GM18907 (cell line): ENCODE measurements at regions not wholly inside any gene's neighbourhood (a gene's known extent, or its start where the extent isn't known, plus 50 kb on each side); places are given as distances from the start of the nearest gene placed in this dataset.
"Not testable (repeated sequence)": the region's sequence is repeated elsewhere in the genome, so short reads cannot be mapped to it uniquely, and the experiment has no call there.

ENCODE experiments used
- ATAC-seq: cut with Tn5 transposase; IDR thresholded peaks from one replicate; pipeline ENCODE4 v1.9.1; 2021; ENCODE audit warnings: mild to moderate bottlenecking, moderate library complexity; ENCODE audit not compliant: unreplicated experiment

DNA sequence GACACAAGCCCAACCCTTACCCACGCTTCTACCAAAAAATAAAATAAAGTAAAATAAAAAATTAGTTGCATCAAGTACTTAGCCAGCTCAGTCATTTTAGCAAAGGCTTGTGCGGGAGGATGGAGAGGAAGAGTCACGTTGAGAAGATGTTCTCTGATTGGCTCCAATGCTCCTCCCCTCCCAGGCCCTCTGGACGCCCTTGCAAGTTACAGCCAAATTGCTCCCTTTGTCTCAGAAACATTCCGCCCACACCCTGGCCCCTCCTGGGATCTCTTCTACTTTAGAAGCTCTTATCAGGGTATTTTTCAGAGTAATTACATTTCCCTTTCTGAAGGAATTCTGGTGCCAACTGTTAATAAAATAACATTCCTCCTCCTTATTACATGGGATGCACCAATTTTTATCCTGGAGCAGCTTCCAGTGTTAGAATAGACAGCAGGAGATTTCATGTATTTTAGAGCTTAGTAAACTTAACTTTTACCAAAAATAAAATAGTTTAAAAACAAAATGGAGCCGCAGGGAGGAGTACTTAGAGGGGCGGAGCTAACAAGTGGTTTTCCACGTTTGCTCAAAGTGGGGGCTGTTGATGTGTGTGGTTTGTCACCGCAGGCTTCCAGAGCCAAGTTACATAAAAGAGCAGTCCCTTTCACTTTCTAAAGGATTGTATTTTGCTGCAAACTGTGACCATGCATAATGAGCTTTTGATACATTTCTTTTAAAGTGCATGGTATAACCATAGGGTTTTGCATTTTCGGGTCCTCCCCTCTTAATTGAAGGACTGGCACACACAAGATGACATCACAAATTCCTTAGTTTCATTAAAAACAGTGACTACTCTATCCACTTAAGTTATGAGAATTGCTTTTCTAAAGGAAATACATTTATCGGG lies 71.7 kb upstream of the RAP1B start:
- no peak for ATAC-seq

DNA sequence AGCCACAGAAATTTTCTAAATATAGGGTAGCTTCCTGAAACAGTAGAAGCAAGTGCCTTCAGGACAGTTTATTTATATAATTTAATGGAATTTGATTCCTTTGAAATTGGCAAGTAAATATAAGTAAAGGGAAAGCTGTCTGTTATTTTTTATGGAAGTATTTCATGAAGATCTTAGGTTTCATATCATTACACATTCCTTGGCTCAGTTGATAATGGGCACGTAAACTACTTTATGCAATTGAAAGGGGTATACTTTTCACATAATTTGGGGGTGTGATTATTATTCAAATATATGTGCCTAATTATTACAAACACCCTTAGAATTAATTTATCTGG lies 71.1 kb upstream of the RAP1B start:
- ATAC-seq: no peak

DNA sequence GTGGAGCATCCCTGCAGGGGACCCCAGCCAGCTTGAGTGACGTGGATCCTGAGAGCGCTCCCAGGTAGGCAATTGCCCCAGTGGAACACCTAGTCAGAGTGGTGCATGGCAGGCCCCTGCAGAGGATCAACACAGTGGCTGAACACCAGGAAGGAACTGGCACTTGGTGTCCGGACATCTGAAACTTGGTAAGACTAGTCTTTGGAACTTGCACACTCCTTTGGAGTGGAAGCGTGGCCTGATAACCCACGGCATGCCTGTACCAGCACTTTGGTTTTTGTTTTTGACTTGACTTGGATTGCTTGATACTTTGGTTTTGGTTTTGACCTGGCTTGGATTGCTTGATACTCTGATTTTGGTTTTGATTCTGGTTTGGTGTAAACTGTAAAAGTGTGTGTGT lies 69.9 kb upstream of the RAP1B start:
- not testable (repeated sequence) for ATAC-seq

DNA sequence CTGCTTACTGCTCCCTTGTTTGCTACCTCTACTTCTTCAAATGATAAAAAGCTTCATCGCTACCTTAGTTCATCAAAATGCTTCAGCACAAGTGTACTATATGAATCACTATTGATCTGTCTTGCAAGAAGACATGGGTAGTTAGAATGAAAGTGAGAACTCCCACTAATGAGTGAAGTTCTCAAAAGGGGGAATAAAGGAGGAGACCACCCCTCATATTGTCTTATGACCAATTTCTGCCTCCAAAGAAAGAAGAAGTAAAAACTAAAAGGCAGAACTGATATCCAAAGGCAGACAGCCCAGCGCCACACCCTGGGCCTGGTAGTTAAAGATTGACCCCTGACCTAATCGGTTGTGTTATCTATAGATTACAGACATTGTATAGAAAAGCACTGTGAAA lies 63.4 kb upstream of the RAP1B start:
- not testable (repeated sequence) for ATAC-seq

GRCh38 chr12:68552605-68553195 lies 58.0 kb upstream of the RAP1B start:
- ATAC-seq: not testable (repeated sequence)

- no peak for ATAC-seq
These were observed 53.5 kb upstream of the RAP1B start for GRCh38 chr12:68557011-68557730.

DNA sequence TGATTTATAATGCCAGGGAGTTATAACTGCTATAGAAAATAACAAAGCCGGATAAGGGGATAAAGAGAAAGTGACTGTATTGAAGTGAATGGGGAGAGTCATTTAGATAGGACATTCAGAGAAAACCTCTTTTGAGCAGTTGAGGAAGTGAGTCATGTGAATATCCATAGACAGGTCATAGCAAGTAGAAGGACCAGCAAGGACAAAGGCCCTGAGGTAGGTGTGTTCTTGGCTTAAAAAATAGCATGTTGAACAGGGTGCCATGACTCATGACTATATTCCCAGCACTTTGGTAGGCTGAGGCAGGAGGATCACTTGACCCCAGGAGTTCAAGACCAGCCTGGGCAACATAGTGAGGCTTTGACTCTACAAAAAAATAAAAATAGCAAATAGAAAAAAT lies 51.5 kb upstream of the RAP1B start:
- no peak for ATAC-seq

DNA sequence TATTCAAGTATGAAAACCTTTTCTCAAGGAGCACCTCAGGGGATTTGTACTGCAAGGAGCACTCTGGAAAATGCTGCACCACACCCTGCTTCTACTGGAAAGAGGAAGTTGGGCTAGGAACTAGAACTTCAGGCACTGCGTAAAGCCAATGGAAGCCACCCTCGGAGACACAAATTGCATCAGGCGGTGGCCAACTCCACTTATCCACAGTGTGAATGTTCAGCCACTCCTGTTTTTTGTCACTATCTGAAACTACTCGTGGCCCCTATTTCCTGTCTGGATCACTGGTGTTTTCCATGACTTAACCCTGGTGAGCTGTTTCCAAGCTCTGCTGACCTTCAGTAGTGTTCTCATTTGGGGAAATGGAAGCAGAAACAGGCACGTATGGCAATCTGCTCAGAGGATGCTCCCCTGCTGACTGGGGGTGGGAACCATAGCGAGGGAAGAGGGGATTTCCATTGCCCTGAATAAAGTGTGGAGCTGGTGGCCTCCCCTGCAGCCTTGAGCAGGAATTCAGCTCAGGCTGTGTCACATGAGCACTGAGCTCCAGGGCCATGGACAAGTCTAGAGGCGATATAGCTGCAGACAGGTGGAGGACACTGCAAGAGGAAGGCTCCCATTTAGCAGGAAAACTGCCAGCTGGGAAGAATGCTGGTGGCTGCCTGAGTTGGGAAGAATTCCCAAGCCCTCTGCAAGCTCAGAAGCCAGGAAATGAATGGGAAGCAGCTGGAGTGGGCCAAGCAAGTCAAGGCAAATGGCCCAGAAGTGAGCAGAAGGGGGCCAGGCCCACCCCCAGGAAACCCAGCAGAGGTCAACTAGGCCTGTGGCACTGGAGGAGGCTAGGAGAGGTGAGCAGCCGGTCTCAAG lies 50.5 kb upstream of the RAP1B start:
- ATAC-seq: no peak

- no peak for ATAC-seq
These were observed 49.8 kb upstream of the RAP1B start for GRCh38 chr12:68560851-68561422.
